ENCODE measurements at regions not wholly inside any gene's neighbourhood (a gene's known extent, or its start where the extent isn't known, plus 50 kb on each side); places are given as distances from the start of the nearest gene placed in this dataset.

DNA sequence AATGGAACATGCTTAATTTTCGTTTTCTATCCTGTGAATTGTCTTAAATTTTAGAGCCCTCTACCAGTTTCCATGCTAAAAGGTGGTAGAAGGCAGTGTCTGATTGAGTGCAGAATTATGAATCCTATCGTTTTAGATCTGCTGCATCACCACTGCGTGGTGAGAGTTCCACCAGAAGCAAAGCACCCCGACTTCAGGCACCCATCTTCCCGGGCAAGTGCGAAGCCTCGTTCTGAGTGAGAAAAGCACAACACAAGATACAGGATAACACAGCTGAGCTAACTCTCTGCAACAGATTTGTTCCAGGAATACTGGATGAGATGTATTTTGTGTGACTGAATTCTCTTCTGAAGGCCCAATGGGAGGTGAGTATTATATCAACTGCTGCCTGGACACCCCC lies 471.5 kb downstream of the EIPR1 start:
- TF ChIP-seq POLR2A (IDR thresholded peaks at IDR 0.05): no peak
- TF ChIP-seq, protein P1, sequence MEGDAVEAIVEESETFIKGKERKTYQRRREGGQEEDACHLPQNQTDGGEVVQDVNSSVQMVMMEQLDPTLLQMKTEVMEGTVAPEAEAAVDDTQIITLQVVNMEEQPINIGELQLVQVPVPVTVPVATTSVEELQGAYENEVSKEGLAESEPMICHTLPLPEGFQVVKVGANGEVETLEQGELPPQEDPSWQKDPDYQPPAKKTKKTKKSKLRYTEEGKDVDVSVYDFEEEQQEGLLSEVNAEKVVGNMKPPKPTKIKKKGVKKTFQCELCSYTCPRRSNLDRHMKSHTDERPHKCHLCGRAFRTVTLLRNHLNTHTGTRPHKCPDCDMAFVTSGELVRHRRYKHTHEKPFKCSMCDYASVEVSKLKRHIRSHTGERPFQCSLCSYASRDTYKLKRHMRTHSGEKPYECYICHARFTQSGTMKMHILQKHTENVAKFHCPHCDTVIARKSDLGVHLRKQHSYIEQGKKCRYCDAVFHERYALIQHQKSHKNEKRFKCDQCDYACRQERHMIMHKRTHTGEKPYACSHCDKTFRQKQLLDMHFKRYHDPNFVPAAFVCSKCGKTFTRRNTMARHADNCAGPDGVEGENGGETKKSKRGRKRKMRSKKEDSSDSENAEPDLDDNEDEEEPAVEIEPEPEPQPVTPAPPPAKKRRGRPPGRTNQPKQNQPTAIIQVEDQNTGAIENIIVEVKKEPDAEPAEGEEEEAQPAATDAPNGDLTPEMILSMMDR (IDR thresholded peaks at IDR 0.05): no peak

All from thyroid gland (tissue), 4 donors.